Neural cell (in vitro differentiated cells): ENCODE measurements at regions not wholly inside any gene's neighbourhood (a gene's known extent, or its start where the extent isn't known, plus 50 kb on each side); places are given as distances from the start of the nearest gene placed in this dataset.
A peak's percentile ranks its signal among the peaks of the same experiment; 100 is the strongest.

Source experiments
- H2AFZ ChIP-seq: fragments of 200-600, 300-800 bp; sonication (generic), shearing (Covaris generic); 2 replicates; pipeline ENCODE4 v1.6.0; 2014; ENCODE audit warnings: low read depth, mild to moderate bottlenecking, antibody characterized with exemption, low read length, moderate library complexity
- H3F3A ChIP-seq: fragments of 200-600 bp; shearing (Covaris generic); 2 replicates; pipeline ENCODE4 v1.6.1; 2016; ENCODE audit warnings: mild to moderate bottlenecking, moderate library complexity, mixed read lengths, antibody characterized with exemption, low read length; ENCODE audit not compliant: insufficient read depth, poor library complexity, severe bottlenecking
- H3K27ac ChIP-seq: fragments of 200-600, 300-800 bp; sonication (generic), shearing (Covaris generic); 2 replicates; pipeline ENCODE4 v1.5.1; 2014; ENCODE audit warnings: mild to moderate bottlenecking, low read length, moderate library complexity
- H3K27me3 ChIP-seq: fragments of 300-800, 200-600 bp; sonication (generic), shearing (Covaris generic); 2 replicates; pipeline ENCODE4 v1.6.0; 2014; ENCODE audit warnings: mild to moderate bottlenecking, low read depth, low read length, moderate library complexity; ENCODE audit not compliant: insufficient read depth
- H3K36me3 ChIP-seq: fragments of 300-800, 200-600 bp; sonication (generic), shearing (Covaris generic); 2 replicates; pipeline ENCODE4 v1.5.1; 2014; ENCODE audit warnings: mild to moderate bottlenecking, antibody characterized with exemption, low read length, moderate library complexity; ENCODE audit not compliant: insufficient read depth
- H3K4me2 ChIP-seq: fragments of 300-800, 200-600 bp; sonication (generic), shearing (Covaris generic); 2 replicates; pipeline ENCODE4 v1.6.0; 2014; ENCODE audit warnings: mild to moderate bottlenecking, low read length
- H3K4me3 ChIP-seq: fragments of 300-800, 200-600 bp; sonication (generic), shearing (Covaris generic); 2 replicates; pipeline ENCODE4 v1.5.1; 2014; ENCODE audit warnings: mild to moderate bottlenecking, low read length, moderate library complexity
- H3K79me2 ChIP-seq: fragments of 200-600 bp; shearing (Covaris generic); replicated peaks from 2 replicates; pipeline ENCODE4 v1.6.0; 2014; ENCODE audit warnings: mild to moderate bottlenecking, low read length, moderate library complexity; ENCODE audit not compliant: insufficient read depth
- H3K9ac ChIP-seq: fragments of 300-800, 200-600 bp; sonication (generic), shearing (Covaris generic); 2 replicates; pipeline ENCODE4 v1.6.1; 2016; ENCODE audit warnings: mild to moderate bottlenecking, low read length, mixed read lengths
- H3K9me2 ChIP-seq: fragments of 200-600 bp; shearing (Covaris generic); 2 replicates; pipeline ENCODE4 v1.6.1; 2016; ENCODE audit warnings: mild to moderate bottlenecking, low read length, mixed read lengths; ENCODE audit not compliant: insufficient read depth
- H3K9me3 ChIP-seq: fragments of 200-600, 300-800 bp; sonication (generic), shearing (Covaris generic); 2 replicates; pipeline ENCODE4 v1.6.1; 2016; ENCODE audit warnings: mild to moderate bottlenecking, mixed run types, low read length, moderate library complexity, mixed read lengths
- H4K20me1 ChIP-seq: fragments of 200-600 bp; shearing (Covaris generic); 2 replicates; pipeline ENCODE4 v1.6.1; 2016; ENCODE audit warnings: mild to moderate bottlenecking, mixed run types; ENCODE audit not compliant: insufficient read depth
- CTCF ChIP-seq: fragments of 450-650 bp; IDR thresholded peaks from 2 replicates; pipeline ENCODE4 v1.5.1; 2014; ENCODE audit warnings: antibody characterized with exemption, mild to moderate bottlenecking, moderate library complexity; ENCODE audit not compliant: poor library complexity, severe bottlenecking
- EP300 ChIP-seq: fragments of 450-650 bp; conservative IDR thresholded peaks from 2 replicates; pipeline ENCODE4 v1.6.1; 2014; ENCODE audit warnings: antibody characterized with exemption, mild to moderate bottlenecking, moderate library complexity; ENCODE audit not compliant: poor library complexity, severe bottlenecking
- EZH2 ChIP-seq: fragments of 200-600, 300-800 bp; shearing (Covaris generic), sonication (generic); IDR thresholded peaks from 2 replicates; pipeline ENCODE4 v1.6.1; 2014; ENCODE audit warnings: antibody characterized with exemption, low read length, borderline replicate concordance, mild to moderate bottlenecking; ENCODE audit not compliant: insufficient read depth, poor library complexity, severe bottlenecking
- MXI1 ChIP-seq: fragments of 450-650 bp; conservative IDR thresholded peaks from 2 replicates; pipeline ENCODE4 v1.6.1; 2014; ENCODE audit warnings: antibody characterized with exemption, mild to moderate bottlenecking; ENCODE audit not compliant: poor library complexity, severe bottlenecking
- POLR2AphosphoS5 ChIP-seq: IDR thresholded peaks from 2 replicates; pipeline ENCODE4 v1.6.1; 2012
- RAD21 ChIP-seq: fragments of 450-650 bp; conservative IDR thresholded peaks from 2 replicates; pipeline ENCODE4 v1.6.1; 2014; ENCODE audit warnings: antibody characterized with exemption, mild to moderate bottlenecking, moderate library complexity
- REST ChIP-seq: IDR thresholded peaks from 2 replicates; pipeline ENCODE4 v1.6.1; 2012; ENCODE audit warnings: borderline replicate concordance
- SMC3 ChIP-seq: fragments of 450-650 bp; conservative IDR thresholded peaks from 2 replicates; pipeline ENCODE4 v1.6.1; 2014; ENCODE audit warnings: antibody characterized with exemption, mild to moderate bottlenecking, moderate library complexity; ENCODE audit not compliant: poor library complexity
- TAF1 ChIP-seq: IDR thresholded peaks from 2 replicates; pipeline ENCODE4 v1.6.1; 2012; ENCODE audit warnings: low read depth

- H3K9me3 ChIP-seq = no peaks in the 10 kb centered on the region
- H3K4me3 ChIP-seq = no peak overlapping the region
- H4K20me1 ChIP-seq = no peaks in the 10 kb centered on the region
- H3K36me3 ChIP-seq = no peaks in the 10 kb centered on the region
- no peaks in the 10 kb centered on the region for H3K9me2 ChIP-seq
- no peak overlapping the region for H3K9ac ChIP-seq
- no peaks in the 10 kb centered on the region for H3F3A ChIP-seq
- no peak overlapping the region for H2AFZ ChIP-seq
- H3K27ac ChIP-seq = no peak overlapping the region
- peak; percentile 67 for TF ChIP-seq SMC3
- no peak for TF ChIP-seq MXI1
- peak; percentile 67 for TF ChIP-seq CTCF
- TF ChIP-seq RAD21 = peak; percentile 67
- no peak for TF ChIP-seq POLR2AphosphoS5
- no peak for TF ChIP-seq EZH2
- TF ChIP-seq REST = no peak
- TF ChIP-seq EP300 = no peak
- H3K79me2 ChIP-seq = no peaks in the 10 kb centered on the region
- H3K27me3 ChIP-seq = no peaks in the 10 kb centered on the region
- no peak overlapping the region for H3K4me2 ChIP-seq
Observed at GRCh38 chr2:198309673-198310280, 505.4 kb downstream of the PLCL1 start.

- Histone ChIP-seq H3K9ac (no peak overlapping the region), H3K27ac (no peak overlapping the region), H3K4me3 (no peak overlapping the region), H3K4me2 (no peak overlapping the region), H3F3A (no peaks in the 10 kb centered on the region), H3K79me2 (no peaks in the 10 kb centered on the region), H3K9me3 (no peaks in the 10 kb centered on the region), H3K27me3 (no peaks in the 10 kb centered on the region), H3K9me2 (no peaks in the 10 kb centered on the region), H2AFZ (no peak overlapping the region), H4K20me1 (no peaks in the 10 kb centered on the region), H3K36me3 (no peaks in the 10 kb centered on the region)
- no peak for TF ChIP-seq MXI1
- no peak for TF ChIP-seq REST
- TF ChIP-seq POLR2AphosphoS5 = no peak
- TF ChIP-seq TAF1 = no peak
- no peak for TF ChIP-seq EP300
- TF ChIP-seq RAD21 = no peak
- no peak for TF ChIP-seq SMC3
- TF ChIP-seq EZH2 = no peak
- TF ChIP-seq CTCF = no peak
Observed at GRCh38 chr2:198309081-198309480, 504.7 kb downstream of the PLCL1 start.
